ENCODE measurements at regions not wholly inside any gene's neighbourhood (a gene's known extent, or its start where the extent isn't known, plus 50 kb on each side); places are given as distances from the start of the nearest gene placed in this dataset.
"Not testable (repeated sequence)": the region's sequence is repeated elsewhere in the genome, so short reads cannot be mapped to it uniquely, and the experiment has no call there.

DNA sequence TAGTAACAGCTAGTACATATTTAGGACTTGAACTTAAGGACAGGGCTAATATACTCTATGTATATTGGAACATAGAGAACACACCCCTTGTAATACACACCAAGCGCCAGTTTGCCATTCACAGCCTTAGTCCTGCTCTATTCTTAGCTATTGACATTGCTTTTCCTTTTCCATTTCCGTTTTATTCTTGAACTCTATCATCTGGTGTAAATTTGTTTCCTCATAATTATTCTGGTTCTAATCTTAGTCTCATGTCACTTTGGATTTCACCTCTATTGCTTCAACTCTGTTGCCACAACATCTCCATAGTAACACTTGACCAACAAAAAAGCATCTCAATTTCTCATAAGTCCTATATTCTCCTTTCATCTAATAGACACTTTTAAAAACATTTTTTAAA, 225.7 kb downstream of the PHLDA1 start:
- no peak for DNase-seq (ENCODE audit: low read depth in 2 of 2)

DNA sequence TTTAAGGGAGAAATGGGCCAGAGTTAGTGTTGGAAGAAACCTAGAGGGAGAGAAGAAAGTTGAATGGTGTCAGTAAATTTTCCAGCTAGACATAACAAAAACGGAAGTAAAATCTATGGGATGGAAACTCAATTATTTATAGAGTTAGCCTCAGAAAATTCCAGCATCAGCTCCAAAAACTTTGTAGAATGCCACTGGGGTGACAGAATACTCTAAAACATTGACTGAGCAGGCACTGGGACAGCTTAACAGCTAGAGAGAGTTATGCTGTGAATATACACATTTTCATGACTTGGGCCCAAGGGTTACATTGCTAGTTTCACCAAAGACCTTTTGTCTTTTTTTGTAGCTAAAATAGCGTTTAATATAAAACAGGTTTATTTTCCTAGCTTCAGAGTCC, 226.3 kb downstream of the PHLDA1 start:
- no peak for DNase-seq (ENCODE audit: low read depth in 2 of 2)

DNA sequence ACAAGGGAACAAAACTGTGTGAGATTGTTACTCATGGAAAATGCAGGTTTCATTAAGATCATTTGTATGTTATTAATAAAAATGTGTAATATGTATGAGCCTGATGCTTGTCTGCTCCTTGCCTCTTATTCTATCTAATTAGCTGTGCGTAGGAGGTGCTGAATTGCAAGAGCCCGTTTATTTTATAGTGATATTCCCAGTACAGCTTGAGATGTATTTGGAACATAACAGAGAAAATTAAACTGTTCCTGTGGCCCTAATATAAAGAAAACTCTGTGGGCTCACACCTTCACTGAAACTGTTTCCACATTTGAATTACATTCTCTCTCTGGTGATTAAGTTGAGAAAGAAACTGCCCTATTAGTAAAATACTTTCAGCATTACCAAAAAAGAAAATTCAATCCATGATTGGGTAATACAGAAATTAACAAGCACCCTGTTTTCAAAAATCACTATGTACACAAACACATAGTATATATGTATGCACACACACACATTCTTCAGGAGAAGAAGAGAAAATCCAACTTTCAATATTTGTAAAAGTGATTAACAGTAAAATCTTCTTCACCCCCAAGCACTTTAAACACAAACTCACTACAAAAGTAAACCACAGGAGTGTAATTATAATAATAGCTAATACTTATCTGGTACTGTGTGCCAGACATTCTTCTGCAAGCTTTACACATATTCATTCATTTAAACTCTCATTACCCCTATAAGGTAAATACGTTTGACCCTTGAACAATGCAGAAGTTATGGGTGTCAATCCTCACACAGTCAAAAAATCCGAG, 233.2 kb downstream of the PHLDA1 start:
- DNase-seq (ENCODE audit: low read depth in 2 of 2) = no peak

DNA sequence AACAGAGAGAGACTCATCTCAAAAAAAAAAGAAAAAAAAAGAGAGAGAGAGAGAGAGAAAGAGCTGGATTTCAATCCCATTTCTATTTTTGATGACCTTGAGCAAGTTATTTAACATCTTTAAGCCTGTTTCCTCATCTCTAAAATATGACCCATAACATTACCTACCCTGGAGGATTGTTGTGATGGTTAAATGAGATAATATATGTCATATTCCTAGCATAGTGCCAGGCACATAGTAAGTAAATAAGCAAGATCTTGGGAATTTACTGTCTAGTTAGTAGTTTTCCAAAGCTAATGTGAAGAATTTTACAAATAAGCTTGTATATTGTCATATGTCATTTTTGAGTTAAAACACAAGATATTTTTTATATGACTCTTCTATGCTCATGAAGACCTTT, 236.5 kb downstream of the PHLDA1 start:
- no peak for DNase-seq (ENCODE audit: low read depth in 2 of 2)

DNA sequence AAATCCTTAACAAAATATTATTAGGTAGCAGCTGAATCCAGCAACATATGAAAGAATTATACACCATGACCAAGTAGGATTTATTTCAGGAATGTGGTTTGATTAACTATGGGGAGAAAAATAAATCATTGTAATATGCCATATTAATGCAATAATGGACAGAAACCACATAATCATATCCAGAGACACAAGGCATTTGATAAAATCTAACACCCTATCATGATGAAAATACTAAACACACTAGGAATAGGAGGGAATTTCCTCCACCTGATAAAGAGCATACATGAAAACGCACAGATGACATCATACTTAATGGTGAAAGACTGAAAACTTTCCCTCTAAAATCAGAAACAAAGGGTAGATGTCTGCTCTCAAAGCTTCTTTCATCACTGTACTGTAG, 238.9 kb downstream of the PHLDA1 start:
- DNase-seq (ENCODE audit: low read depth in 2 of 2) = no peak

DNA sequence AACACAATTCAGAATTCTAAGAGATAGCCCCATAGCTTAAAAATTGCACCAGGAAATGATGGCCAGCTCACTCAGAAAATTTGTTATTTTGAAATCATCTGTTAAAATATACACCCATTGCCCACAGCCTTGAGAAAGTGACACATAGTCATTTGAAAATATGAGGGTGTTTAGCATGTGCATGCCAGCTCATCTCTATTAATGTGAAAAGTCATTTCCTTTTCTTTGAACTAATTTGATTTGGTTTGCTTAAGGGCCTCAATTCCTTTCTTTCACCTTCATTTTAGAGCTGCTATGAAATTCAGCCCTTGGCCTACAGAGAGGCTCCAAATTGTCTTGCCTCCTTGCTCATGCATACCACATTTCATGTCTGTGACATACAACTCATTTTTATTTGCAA, 241.4 kb downstream of the PHLDA1 start:
- DNase-seq (ENCODE audit: low read depth in 2 of 2) = no peak

DNA sequence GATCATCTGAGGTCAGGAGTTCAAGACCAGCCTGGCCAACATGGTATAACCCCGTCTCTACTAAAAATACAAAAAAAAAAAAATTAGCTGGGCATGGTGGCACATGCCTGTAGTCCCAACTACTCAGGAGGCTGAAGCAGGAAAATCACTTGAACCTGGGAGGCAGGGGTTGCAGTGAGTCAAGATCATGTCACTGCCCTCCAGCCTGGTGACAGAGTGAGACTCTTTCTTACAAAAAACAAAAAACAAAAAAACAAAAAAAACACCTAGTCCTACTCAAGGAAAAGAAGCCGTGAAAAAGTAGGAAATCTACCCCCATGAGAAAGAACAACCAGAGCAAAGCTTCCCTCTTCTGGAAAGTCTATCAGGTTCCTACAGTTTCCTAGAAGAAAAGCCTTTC, 244.4 kb downstream of the PHLDA1 start:
- DNase-seq (ENCODE audit: low read depth in 2 of 2) = not testable (repeated sequence)

DNA sequence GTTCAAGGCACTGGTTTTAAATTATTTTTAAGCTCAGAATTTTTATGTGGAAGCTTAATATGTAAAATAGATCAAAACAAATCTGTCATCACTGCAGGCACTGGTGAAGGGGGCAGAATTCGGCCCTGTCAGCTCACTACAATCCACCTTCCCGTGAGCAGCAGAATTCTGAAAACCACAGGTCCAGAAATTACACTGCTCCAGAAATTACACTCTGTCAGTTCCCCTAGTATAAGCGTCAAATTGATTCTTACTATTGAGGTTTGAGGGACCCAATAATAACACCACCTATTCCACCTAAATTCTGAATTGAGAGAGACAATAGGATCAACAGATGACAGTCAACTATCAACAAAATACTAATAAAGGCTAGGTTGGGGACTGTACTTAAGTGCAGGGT, 245.5 kb downstream of the PHLDA1 start:
- no peak for DNase-seq (ENCODE audit: low read depth in 2 of 2)

DNA sequence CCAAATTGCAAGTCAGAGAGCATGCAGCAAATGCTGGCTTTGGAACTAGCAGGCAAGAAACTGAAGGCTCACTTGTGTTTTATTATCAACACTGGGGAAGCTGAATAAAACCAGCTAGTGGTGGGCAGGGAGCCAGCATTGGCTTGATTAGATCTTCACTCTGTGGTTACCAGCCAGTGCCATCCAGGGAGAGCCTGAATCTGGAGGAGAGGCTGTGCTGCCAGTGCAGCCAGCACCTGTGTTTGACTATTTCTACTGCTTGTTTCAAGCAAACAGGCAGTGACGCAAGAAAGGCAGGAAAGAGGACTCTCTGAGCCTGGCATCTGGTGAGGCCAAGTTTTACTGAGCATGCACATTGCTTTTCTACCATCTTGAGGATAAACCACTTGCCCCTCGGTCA, 247.0 kb downstream of the PHLDA1 start:
- no peak for DNase-seq (ENCODE audit: low read depth in 2 of 2)

DNA sequence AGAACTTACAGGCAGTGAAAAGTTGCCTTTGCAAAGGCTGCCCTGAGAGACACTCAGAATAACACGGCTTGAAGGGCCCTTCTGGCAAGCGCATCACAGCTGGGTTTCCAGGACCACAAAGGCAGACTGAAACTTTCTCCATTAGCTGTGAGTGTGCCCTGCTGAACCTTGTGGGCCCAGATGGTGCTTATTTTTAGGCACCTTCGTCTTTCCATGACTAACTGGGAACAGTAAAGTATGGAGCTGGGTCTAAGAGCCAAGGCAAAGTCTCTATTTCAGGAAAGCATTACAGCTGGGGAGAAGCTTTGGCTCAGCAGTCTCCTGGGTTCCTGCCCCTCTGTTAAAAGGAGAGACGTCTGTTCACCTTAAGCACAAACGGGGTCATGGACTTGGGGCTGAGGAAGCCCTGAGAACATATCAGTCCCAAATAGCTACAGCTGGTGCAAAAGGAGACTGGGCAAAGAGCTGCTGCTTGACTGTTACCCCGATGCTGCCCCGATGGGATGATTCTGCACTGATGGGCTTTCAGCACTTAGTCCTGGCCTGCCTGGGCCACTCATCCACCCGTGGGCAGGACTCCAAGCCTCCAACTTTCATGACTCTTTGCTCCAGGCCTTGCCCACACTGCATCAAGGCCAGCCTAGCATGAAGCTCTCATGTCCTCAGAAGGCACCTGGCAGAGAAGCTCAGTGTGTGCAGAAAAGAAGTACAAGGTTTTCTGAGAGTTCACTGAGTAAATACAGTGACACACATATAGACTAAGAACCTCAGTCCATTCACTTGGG, 248.3 kb downstream of the PHLDA1 start:
- DNase-seq (ENCODE audit: low read depth in 2 of 2) = no peak

DNA sequence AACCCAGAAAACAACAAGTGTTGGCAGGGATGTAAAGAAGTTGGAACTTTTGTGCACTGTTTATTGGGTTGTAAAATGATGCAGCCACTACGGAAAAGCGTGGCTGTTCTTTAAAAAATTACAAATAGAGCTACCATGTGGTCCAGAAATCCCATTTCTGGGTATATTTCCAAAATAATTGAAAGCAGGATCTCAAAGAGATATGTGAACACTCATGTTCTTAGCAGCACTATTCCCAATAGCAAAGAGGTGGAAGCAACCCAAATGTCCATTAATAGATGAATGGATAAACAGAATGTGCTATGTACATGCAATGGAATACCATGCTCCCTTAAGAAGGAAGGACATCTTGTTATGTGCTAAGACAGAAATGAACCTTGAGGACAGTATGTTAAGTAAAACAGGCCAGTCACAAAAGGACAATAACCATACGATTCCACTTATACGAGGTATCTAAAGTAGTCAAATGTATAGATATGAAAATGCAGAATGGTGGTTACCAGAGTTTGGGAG, 249.5 kb downstream of the PHLDA1 start:
- DNase-seq (ENCODE audit: low read depth in 2 of 2) = no peak

DNA sequence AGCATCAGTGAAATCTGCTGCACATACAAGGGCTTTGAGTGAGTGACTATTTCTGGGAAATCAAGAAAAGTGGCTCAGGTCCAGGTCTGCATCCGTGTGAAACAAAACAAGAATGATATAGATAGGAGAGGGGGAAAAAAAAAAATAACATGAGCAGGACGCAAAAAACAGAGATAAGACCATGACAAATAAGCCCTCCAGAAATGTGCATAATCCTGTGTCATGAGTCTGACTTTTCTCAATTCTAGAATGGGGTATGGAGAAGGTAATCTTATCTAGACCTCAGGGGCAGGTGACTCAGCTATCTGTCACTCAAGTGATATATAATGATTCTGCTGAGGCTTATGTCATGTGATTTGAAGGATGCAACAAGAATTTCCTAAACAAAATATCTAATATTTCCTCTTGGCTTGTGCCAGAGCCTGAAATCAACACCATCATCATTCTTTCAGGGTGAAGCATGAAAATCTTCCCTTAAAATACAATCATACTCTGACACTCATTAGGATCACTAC, 250.0 kb downstream of the PHLDA1 start:
- peak in 1 of 2 donors; percentile 9 for DNase-seq (ENCODE audit: low read depth in 2 of 2)

DNA sequence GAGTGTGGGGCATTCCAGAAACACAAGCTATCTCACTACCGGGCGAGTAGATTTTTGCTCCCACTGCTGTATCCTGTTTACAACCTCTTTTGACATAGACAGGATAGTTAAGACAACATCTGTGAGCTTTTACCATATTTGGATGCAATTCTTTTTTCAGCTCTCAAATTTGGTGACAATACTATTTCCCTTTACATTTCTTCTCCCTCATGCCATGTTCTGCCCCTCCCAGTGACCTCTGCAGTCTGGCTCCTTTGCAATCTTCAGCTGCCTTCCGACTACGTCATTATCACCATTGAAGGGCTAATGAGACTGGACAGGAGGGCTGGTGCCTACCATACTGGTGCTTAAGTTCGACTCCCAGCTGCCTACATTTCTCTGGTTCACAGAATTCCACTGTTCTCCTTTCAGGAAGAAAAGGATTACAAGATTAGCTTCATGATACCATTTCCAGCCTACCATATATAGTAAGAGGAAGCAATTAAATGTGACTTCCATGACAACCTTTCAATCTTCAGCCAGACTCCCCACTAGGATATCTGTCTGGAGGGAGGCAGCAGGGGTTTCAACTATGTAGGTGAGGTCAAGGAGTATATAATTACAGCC, 251.6 kb downstream of the PHLDA1 start:
- no peak for DNase-seq (ENCODE audit: low read depth in 2 of 2)

DNA sequence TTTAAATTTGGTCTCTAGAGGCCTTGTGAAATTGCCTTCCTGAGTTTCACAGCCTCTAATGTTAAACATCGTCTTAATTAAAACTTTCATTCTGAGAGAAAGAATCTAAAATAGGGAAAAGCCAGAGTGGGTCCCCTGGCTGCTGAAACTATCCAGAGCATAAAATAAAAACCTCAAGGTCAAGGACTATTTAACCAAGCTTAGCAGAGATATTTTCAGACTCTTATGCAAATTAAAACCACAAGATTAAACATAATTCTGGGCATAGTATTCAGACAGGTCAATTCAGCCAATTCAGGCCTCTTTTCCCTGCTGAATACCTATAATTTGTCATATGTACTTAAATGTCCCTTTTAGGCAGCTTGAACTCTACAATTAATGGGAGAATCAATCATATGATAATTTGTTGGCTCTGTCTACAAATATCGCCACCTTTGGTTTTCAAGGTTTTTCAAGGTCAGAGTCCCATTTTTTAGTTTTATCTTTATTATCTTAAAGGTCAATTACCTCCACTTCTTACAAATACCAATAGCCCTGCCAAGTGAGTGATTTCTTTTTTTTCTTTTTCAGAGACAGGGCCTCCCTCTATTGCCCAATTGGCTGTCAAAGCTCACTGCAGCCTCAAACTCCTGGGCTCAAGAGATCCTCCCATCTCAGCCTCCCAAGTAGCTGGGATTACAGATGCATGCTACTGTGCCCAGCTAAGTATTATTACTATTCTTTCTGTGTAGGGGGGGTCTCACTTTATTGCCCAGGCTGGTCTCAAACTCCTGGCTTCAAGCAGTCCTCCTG, 257.1 kb downstream of the PHLDA1 start:
- no peak for DNase-seq (ENCODE audit: low read depth in 2 of 2)

DNA sequence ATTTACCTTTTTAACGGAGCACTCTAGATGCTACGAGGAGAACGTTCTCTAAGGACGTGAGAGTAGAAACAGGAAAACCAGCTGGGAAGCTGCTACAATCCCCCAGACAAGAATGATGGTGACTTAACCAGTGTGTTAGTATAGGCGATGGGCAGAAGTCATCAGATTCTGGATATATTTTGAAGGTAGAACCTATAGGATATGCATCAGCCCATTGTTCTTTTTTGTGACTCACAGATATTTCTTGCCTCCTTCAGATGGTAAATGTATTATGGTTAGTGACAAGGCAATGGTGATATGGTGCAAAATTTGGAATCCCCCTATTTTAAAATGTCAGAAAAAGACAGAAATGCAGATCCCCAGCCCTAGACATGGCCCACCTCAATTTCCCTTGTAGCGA, 258.2 kb downstream of the PHLDA1 start:
- no peak for DNase-seq (ENCODE audit: low read depth in 2 of 2)

DNA sequence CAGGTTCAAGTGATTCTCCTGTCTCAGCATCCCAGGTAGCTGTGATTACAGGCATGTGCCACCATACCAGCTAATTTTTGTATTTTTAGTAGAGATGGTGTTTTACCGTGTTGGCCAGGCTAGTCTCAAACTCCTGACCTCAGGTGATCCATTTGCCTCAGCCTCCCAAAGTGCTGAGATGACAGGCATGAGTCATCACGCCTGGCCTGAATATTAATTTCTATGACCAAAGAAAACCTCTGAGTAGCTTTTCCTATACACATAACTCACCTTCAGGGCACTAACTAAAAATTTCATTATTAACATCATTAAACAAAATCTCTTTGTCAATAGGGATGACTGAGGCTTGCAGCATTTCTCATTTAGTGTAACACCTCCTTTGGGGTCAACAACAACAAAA, 259.6 kb upstream of the KRR1 start:
- DNase-seq (ENCODE audit: low read depth in 2 of 2) = no peak

DNA sequence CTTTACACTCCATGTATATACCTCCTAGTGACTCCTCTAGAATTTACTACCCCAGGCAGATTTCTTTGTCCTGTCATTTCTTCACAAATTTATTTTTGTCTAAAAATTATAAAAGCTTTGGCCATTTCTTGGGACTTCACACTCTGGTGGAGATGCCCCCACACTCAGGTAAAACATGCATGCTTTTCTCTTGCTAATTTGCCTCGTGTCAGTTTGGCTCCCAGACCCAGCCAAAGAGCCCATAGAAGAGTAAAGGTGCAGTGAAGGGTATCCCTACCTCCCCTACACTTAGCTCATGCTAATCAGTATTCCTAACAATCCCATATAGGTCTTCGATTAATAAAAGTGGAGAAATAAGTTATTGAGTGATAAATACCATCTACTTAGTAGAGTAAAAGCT, 256.5 kb upstream of the KRR1 start:
- no peak for DNase-seq (ENCODE audit: low read depth in 2 of 2)

DNA sequence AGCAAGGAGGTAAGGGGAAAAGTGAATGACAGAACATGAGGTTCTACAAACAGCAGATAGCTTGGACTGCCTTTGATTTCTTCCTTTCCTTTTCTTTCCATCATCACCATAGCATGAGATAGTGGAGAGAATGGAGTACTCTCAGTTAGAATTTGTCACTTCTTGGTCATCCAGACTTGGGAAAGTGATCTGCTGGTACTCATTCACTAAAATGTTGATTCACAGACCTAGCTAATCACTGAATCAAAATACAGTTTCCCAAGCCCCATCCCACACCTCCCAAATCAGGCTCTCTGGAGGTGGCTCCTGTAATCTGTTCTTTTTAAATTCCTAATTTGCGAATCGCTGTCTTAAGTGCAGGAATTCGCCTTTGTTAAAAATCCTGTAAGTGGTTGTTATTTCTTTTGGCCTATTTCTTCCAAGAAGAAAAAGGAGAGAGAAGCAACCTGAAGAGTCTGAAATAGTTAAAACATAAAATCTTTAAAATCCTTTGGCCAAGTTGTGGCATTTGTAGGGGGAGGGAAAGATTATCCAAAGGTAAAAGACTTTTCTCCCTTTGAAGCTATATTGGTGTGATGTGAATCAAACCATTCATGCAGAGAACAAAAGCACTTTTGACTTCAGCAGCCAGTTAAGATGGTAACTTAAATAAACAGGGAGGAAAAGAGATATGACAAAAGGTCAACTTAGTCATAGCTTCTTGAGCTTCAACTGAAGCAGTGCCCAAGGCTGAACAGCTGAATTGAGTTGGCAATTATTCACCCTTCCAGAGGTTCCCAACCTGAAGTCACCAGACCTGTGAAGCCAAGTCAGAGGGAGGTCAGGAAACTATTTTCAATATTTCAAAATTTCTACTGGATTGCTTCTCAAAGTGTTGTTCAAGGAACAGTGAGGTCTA, 255.1 kb upstream of the KRR1 start:
- no peak for DNase-seq (ENCODE audit: low read depth in 2 of 2)

DNA sequence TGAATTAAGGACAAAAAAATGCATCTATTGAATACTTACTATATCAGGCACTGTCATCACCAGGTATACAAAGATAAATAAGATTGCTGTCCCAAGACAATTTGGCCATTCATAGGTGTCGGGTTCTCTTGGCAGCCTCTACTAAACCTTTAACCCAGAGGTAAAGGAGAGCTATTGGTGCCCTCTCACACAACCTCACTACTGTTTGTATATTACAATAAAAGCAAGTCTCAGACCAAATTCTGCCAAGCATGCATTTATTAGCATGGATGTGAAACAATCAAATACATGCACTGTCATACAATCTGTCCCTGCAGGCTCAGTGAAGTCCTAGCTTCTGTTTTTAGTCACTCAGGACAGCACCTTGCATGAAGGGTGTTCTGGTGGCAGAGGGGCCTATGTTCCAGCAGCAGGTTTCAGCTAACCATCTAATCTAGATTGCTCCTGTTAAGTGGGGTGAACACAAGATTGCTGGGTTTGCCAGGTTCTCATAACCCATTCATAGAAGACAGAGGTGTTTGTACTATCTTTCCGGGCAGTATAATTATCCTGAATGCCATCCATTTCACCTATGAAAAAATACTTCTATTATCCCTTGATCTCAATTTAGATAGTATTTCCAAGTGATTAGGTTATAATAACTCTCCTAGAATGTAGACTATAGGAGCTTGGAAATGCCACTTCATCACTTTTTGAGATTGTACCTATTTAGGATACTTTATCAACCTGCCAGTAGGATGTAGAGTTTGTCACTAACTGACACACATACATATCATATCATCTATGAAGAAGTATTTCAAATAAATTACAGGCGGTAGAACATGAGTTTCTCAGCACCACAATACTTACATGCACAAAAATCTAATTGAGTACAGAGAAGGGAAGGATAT, 254.0 kb upstream of the KRR1 start:
- DNase-seq (ENCODE audit: low read depth in 2 of 2) = no peak

Measured in activated CD4-positive, alpha-beta T cell treated with anti-CD3 and anti-CD28 coated beads for 24 hours (primary cell).